ENCODE measurements at regions not wholly inside any gene's neighbourhood (a gene's known extent, or its start where the extent isn't known, plus 50 kb on each side); places are given as distances from the start of the nearest gene placed in this dataset.

DNA sequence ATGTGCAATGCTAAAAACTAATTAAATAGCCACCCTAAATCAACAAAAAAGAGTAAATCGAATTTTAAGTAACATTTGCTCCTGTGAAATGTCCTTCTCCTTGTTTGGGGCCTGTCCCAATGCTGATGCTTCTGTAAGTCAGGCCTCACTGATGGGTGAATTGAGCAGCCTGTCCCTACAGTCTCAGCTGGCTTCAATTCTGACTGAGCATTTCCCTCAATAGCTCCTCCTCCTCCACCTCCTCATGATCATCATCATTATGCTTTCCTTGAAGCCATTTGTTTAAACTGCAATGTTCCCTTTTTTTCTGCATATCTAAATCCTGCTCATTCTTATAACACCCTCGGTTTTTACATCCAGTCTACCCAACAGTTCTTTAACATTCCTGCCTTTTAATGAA, 137.2 kb upstream of the CELF4 start:
- Histone ChIP-seq H3K27ac (ENCODE audit: control insufficient read depth, insufficient read depth) (no peak overlapping the region), H3K4me2 (ENCODE audit: control insufficient read depth, insufficient read depth) (no peak overlapping the region), H3K36me3 (ENCODE audit: control insufficient read depth in 2 of 2, insufficient read depth in 2 of 2, low read length in 1 of 2) (no peaks in the 10 kb centered on the region), H3K4me1 (ENCODE audit: control insufficient read depth, insufficient read depth, low read length) (no peaks in the 10 kb centered on the region), H3K4me3 (no peak overlapping the region), H2AFZ (ENCODE audit: control insufficient read depth, low read depth, low read length) (no peak overlapping the region), H3K27me3 (replicated peaks in 1 of 2; ENCODE audit: control insufficient read depth in 2 of 2, insufficient read depth in 2 of 2, low read length in 1 of 2) (no peaks in the 10 kb centered on the region), H3K9me3 (replicated peaks; ENCODE audit: control insufficient read depth, insufficient read depth, low read length) (no peaks in the 10 kb centered on the region), H4K20me1 (ENCODE audit: control insufficient read depth, insufficient read depth) (no peaks in the 10 kb centered on the region), H3K9ac (ENCODE audit: control insufficient read depth, insufficient read depth, low read length) (no peak overlapping the region), H3K79me2 (ENCODE audit: control insufficient read depth, insufficient read depth, low read length) (no peaks in the 10 kb centered on the region)
- FAIRE-seq (no peak), ATAC-seq (no peak), DNase-seq (ENCODE audit: low read depth, low spot score) (no peak)
- ChIA-PET POLR2A (no interaction called here), RAD21 (ENCODE audit: unreplicated experiment) (no interaction called here), SMC1A (ENCODE audit: uncharacterized antibody, unreplicated experiment) (no interaction called here), CTCF (no interaction called here)
- BruUV-seq (replicated peaks), result no TSS peak
- intact Hi-C loops (cut with micrococcal nuclease; ENCODE audit: unreplicated experiment), result no loop called here
- in situ Hi-C loops (cut with MboI), result no loop called here
- WGBS (ENCODE audit: insufficient coverage, insufficient replicate concordance, low lambda C conversion rate, missing lambda C conversion rate), result 0% methylated on average over 2 of the region's 2 CpGs
- TF ChIP-seq FOS (IDR thresholded peaks at IDR 0.05; ENCODE audit: borderline replicate concordance, extremely low read depth, insufficient read length), result no peak
- TF ChIP-seq HCFC1 (IDR thresholded peaks at IDR 0.05; ENCODE audit: low read length), result no peak
- no peak for TF ChIP-seq EZH2 (IDR thresholded peaks at IDR 0.05; ENCODE audit: borderline replicate concordance, control insufficient read depth, low read depth, low read length)
- TF ChIP-seq POLR2AphosphoS2 (IDR thresholded peaks at IDR 0.05; ENCODE audit: low read depth, low read length), result no peak
- TF ChIP-seq RAD21 (IDR thresholded peaks at IDR 0.05; ENCODE audit: insufficient read depth, low read depth, low read length), result no peak
- TF ChIP-seq, protein P1, sequence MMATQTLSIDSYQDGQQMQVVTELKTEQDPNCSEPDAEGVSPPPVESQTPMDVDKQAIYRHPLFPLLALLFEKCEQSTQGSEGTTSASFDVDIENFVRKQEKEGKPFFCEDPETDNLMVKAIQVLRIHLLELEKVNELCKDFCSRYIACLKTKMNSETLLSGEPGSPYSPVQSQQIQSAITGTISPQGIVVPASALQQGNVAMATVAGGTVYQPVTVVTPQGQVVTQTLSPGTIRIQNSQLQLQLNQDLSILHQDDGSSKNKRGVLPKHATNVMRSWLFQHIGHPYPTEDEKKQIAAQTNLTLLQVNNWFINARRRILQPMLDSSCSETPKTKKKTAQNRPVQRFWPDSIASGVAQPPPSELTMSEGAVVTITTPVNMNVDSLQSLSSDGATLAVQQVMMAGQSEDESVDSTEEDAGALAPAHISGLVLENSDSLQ (IDR thresholded peaks at IDR 0.05), result no peak
- no peak for TF ChIP-seq YY1 (IDR thresholded peaks at IDR 0.05; ENCODE audit: low read depth, low read length)
- TF ChIP-seq, protein P2, sequence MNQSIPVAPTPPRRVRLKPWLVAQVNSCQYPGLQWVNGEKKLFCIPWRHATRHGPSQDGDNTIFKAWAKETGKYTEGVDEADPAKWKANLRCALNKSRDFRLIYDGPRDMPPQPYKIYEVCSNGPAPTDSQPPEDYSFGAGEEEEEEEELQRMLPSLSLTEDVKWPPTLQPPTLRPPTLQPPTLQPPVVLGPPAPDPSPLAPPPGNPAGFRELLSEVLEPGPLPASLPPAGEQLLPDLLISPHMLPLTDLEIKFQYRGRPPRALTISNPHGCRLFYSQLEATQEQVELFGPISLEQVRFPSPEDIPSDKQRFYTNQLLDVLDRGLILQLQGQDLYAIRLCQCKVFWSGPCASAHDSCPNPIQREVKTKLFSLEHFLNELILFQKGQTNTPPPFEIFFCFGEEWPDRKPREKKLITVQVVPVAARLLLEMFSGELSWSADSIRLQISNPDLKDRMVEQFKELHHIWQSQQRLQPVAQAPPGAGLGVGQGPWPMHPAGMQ (IDR thresholded peaks at IDR 0.05; ENCODE audit: borderline replicate concordance), result no peak
- TF ChIP-seq SREBF1 (IDR thresholded peaks at IDR 0.05; ENCODE audit: low read length), result no peak
- no peak for TF ChIP-seq NFXL1 (IDR thresholded peaks at IDR 0.05; ENCODE audit: borderline replicate concordance)
- TF ChIP-seq TCF7 (IDR thresholded peaks at IDR 0.05; ENCODE audit: borderline replicate concordance), result no peak
- no peak for TF ChIP-seq KDM1A (IDR thresholded peaks at IDR 0.05; ENCODE audit: borderline replicate concordance)
- no peak for TF ChIP-seq MYC (IDR thresholded peaks at IDR 0.05; ENCODE audit: insufficient read depth, insufficient read length, insufficient replicate concordance, low read length, severe bottlenecking)
- TF ChIP-seq, protein P3, sequence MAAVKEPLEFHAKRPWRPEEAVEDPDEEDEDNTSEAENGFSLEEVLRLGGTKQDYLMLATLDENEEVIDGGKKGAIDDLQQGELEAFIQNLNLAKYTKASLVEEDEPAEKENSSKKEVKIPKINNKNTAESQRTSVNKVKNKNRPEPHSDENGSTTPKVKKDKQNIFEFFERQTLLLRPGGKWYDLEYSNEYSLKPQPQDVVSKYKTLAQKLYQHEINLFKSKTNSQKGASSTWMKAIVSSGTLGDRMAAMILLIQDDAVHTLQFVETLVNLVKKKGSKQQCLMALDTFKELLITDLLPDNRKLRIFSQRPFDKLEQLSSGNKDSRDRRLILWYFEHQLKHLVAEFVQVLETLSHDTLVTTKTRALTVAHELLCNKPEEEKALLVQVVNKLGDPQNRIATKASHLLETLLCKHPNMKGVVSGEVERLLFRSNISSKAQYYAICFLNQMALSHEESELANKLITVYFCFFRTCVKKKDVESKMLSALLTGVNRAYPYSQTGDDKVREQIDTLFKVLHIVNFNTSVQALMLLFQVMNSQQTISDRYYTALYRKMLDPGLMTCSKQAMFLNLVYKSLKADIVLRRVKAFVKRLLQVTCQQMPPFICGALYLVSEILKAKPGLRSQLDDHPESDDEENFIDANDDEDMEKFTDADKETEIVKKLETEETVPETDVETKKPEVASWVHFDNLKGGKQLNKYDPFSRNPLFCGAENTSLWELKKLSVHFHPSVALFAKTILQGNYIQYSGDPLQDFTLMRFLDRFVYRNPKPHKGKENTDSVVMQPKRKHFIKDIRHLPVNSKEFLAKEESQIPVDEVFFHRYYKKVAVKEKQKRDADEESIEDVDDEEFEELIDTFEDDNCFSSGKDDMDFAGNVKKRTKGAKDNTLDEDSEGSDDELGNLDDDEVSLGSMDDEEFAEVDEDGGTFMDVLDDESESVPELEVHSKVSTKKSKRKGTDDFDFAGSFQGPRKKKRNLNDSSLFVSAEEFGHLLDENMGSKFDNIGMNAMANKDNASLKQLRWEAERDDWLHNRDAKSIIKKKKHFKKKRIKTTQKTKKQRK (IDR thresholded peaks at IDR 0.05; ENCODE audit: low read depth, low read length), result no peak
- TF ChIP-seq SMC3 (IDR thresholded peaks at IDR 0.05; ENCODE audit: borderline replicate concordance, low read length), result no peak
- no peak for TF ChIP-seq EP300 (IDR thresholded peaks at IDR 0.05; ENCODE audit: borderline replicate concordance in 1 of 2, control insufficient read depth in 1 of 2, low read depth in 2 of 2, low read length in 2 of 2)

All from GM12878 (cell line).